GDM1 (cell line): ENCODE measurements at regions not wholly inside any gene's neighbourhood (a gene's known extent, or its start where the extent isn't known, plus 50 kb on each side); places are given as distances from the start of the nearest gene placed in this dataset.
A peak's percentile ranks its signal among the peaks of the same experiment; 100 is the strongest.

Experiments
- DNase-seq: peaks from one replicate; lab custom pipeline; 2025; lab: John Stamatoyannopoulos, UW

- no peak for DNase-seq
Measured at GRCh38 chr3:187931101-187931500, 185.8 kb upstream of the BCL6 start.

GRCh38 chr3:187931770-187932278 lies 186.6 kb upstream of the BCL6 start:
- DNase-seq: no peak

- DNase-seq: no peak
Measured at GRCh38 chr3:187932530-187932929, 187.3 kb upstream of the BCL6 start.

GRCh38 chr3:187935623-187936156 lies 190.4 kb upstream of the BCL6 start:
- DNase-seq: no peak

- no peak for DNase-seq
Measured at GRCh38 chr3:187936676-187937075, 191.4 kb upstream of the BCL6 start.

- no peak for DNase-seq
Measured at GRCh38 chr3:187939891-187940290, 194.6 kb upstream of the BCL6 start.

GRCh38 chr3:187941135-187941847 lies 196.0 kb upstream of the BCL6 start:
- DNase-seq: no peak

GRCh38 chr3:187941848-187942194 lies 196.6 kb upstream of the BCL6 start:
- no peak for DNase-seq

GRCh38 chr3:187942658-187943241 lies 197.5 kb upstream of the BCL6 start:
- DNase-seq: no peak

- DNase-seq: no peak
Measured at GRCh38 chr3:187943677-187944389, 198.6 kb upstream of the BCL6 start.

- DNase-seq: no peak
Measured at GRCh38 chr3:187944390-187945179, 199.3 kb upstream of the BCL6 start.

GRCh38 chr3:187945374-187945773 lies 200.1 kb upstream of the BCL6 start:
- DNase-seq: no peak

GRCh38 chr3:187946163-187946691 lies 201.0 kb upstream of the BCL6 start:
- DNase-seq: no peak

- DNase-seq: no peak
Measured at GRCh38 chr3:187946981-187947380, 201.7 kb upstream of the BCL6 start.

- DNase-seq: no peak
Measured at GRCh38 chr3:187947927-187948682, 202.8 kb upstream of the BCL6 start.

GRCh38 chr3:187949093-187949820 lies 204.0 kb upstream of the BCL6 start:
- DNase-seq: no peak

- DNase-seq: no peak
Measured at GRCh38 chr3:187950671-187951070, 203.3 kb upstream of the LPP start.

- DNase-seq: peak; percentile 77
Measured at GRCh38 chr3:187951452-187952190, 202.3 kb upstream of the LPP start.

- DNase-seq: no peak
Measured at GRCh38 chr3:187952849-187953248, 201.1 kb upstream of the LPP start.

- no peak for DNase-seq
Measured at GRCh38 chr3:187954516-187954872, 199.5 kb upstream of the LPP start.
